Trophoblast cell (in vitro differentiated cells and primary cell): ENCODE measurements at regions not wholly inside any gene's neighbourhood (a gene's known extent, or its start where the extent isn't known, plus 50 kb on each side); places are given as distances from the start of the nearest gene placed in this dataset.

Experiments
- DNase-seq, 2 donors: peaks; one replicate each; pipeline ENCODE4 v3.0.0-alpha.2; 2016
- H2AFZ ChIP-seq: 2 replicates; pipeline ENCODE4 v1.6.1; 2013; ENCODE audit warnings: low read length, moderate library complexity, mild to moderate bottlenecking; ENCODE audit not compliant: insufficient read depth, poor library complexity
- H2AK5ac ChIP-seq: 2 replicates; pipeline ENCODE4 v1.6.1; 2013; ENCODE audit warnings: mild to moderate bottlenecking, low read length
- H2BK120ac ChIP-seq: 2 replicates; pipeline ENCODE4 v1.6.1; 2013; ENCODE audit warnings: low read length, mild to moderate bottlenecking, moderate library complexity; ENCODE audit not compliant: insufficient read depth, poor library complexity
- H2BK12ac ChIP-seq: 2 replicates; pipeline ENCODE4 v1.6.1; 2013; ENCODE audit warnings: mild to moderate bottlenecking, low read length, moderate library complexity
- H2BK5ac ChIP-seq: 2 replicates; pipeline ENCODE4 v1.6.1; 2013; ENCODE audit warnings: low read length, low read depth, moderate library complexity, mild to moderate bottlenecking; ENCODE audit not compliant: poor library complexity
- H3K14ac ChIP-seq: 2 replicates; pipeline ENCODE4 v1.6.1; 2013; ENCODE audit warnings: mild to moderate bottlenecking, low read length
- H3K18ac ChIP-seq: 2 replicates; pipeline ENCODE4 v1.6.1; 2013; ENCODE audit warnings: mild to moderate bottlenecking, low read length
- H3K23ac ChIP-seq: 2 replicates; pipeline ENCODE4 v1.6.1; 2013; ENCODE audit warnings: low read length
- H3K27ac ChIP-seq: 2 replicates; pipeline ENCODE4 v1.5.1; 2013; ENCODE audit warnings: low read depth, mild to moderate bottlenecking, inconsistent platforms, low read length, moderate library complexity
- H3K27me3 ChIP-seq: 2 replicates; pipeline ENCODE4 v1.6.1; 2013; ENCODE audit warnings: inconsistent platforms, mild to moderate bottlenecking, low read length, moderate library complexity; ENCODE audit not compliant: insufficient read depth
- H3K36me3 ChIP-seq, 2 experiments: 1 replicate in 1 of 2; 2 replicates in 1 of 2; pipeline ENCODE4 v1.6.1; 2013; ENCODE audit warnings: low read length in 2 of 2, mild to moderate bottlenecking in 2 of 2, moderate library complexity in 1 of 2; ENCODE audit not compliant: insufficient read depth in 2 of 2, control insufficient read depth in 1 of 2
- H3K4ac ChIP-seq: 2 replicates; pipeline ENCODE4 v1.6.1; 2013; ENCODE audit warnings: low read depth, mild to moderate bottlenecking, low read length, moderate library complexity
- H3K4me1 ChIP-seq, 2 experiments: 1 replicate in 1 of 2; 2 replicates in 1 of 2; pipeline ENCODE4 v1.6.1; 2013; ENCODE audit warnings: low read length in 2 of 2, mild to moderate bottlenecking in 2 of 2, moderate library complexity in 1 of 2; ENCODE audit not compliant: insufficient read depth in 2 of 2, control insufficient read depth in 1 of 2
- H3K4me2 ChIP-seq: 2 replicates; pipeline ENCODE4 v1.6.1; 2013; ENCODE audit warnings: inconsistent platforms, mild to moderate bottlenecking, low read length, moderate library complexity
- H3K4me3 ChIP-seq: 2 replicates; pipeline ENCODE4 v1.5.1; 2013; ENCODE audit warnings: mild to moderate bottlenecking, low read depth, low read length, inconsistent platforms
- H3K79me1 ChIP-seq: one replicate; pipeline ENCODE4 v1.6.1; 2013; ENCODE audit warnings: low read length
- H3K79me2 ChIP-seq: 2 replicates; pipeline ENCODE4 v1.6.1; 2013; ENCODE audit warnings: low read length, mild to moderate bottlenecking; ENCODE audit not compliant: control insufficient read depth, insufficient read depth, poor library complexity
- H3K9ac ChIP-seq: 2 replicates; pipeline ENCODE4 v1.6.1; 2013; ENCODE audit warnings: mild to moderate bottlenecking, low read length
- H3K9me3 ChIP-seq: 2 replicates; pipeline ENCODE4 v1.6.1; 2013; ENCODE audit warnings: low read depth, mild to moderate bottlenecking, control low read depth, inconsistent platforms, low read length; ENCODE audit not compliant: insufficient read depth
- H4K12ac ChIP-seq: 2 replicates; pipeline ENCODE4 v1.6.1; 2013; ENCODE audit warnings: low read depth, mild to moderate bottlenecking, low read length, moderate library complexity
- H4K8ac ChIP-seq: 2 replicates; pipeline ENCODE4 v1.6.1; 2013; ENCODE audit warnings: low read depth, mild to moderate bottlenecking, low read length, moderate library complexity
- H4K91ac ChIP-seq: one replicate; pipeline ENCODE4 v1.6.1; 2013; ENCODE audit warnings: low read depth, mild to moderate bottlenecking, low read length, moderate library complexity
- WGBS: extraction: QIAGEN DNeasy Blood & Tissue Kit; methylation state at CpG from one replicate; pipeline ENCODE4 v1.1.7; 2013; ENCODE audit warnings: missing lambda C conversion rate; ENCODE audit not compliant: insufficient read length, insufficient coverage; ENCODE audit errors: extremely low coverage; 5-methylcytosine and 5-hydroxymethylcytosine counted together

DNA sequence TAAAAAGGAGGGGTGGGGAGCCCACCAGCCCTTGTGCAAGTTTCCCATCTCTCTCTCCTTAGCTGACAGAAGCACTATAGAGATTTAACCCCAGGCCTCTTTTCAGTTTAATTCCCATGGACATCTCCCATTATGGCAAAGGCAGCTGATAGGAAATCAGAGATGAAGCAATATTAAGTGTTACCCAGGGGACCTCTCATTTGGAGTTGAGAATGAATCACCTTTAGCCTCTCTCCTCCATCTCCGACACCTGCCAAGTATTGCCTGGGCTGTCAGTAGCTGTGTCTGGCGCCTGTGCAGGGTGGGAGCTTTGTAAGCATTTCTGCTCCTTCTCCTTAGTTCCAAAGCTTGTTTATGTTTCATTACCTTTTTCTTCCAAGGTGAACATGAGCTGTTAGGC, 109.0 kb downstream of the AQP4 start:
- H4K91ac ChIP-seq, result no peak overlapping the region
- no peaks in the 10 kb centered on the region for H3K4me1 ChIP-seq
- H3K18ac ChIP-seq, result no peak overlapping the region
- H3K79me1 ChIP-seq, result no peaks in the 10 kb centered on the region
- WGBS, result no CpG with 5 or more reads among the region's 2 CpGs
- H3K4me2 ChIP-seq, result no peak overlapping the region
- no peak overlapping the region for H2BK120ac ChIP-seq
- no peak overlapping the region for H3K9ac ChIP-seq
- H3K27ac ChIP-seq, result no peak overlapping the region
- H3K4ac ChIP-seq, result no peak overlapping the region
- H3K27me3 ChIP-seq, result no peaks in the 10 kb centered on the region
- H3K79me2 ChIP-seq, result no peaks in the 10 kb centered on the region
- H2BK12ac ChIP-seq, result no peak overlapping the region
- H3K36me3 ChIP-seq, result no peaks in the 10 kb centered on the region
- H3K9me3 ChIP-seq, result no peaks in the 10 kb centered on the region
- no peak overlapping the region for H2BK5ac ChIP-seq
- H3K23ac ChIP-seq, result no peak overlapping the region
- H4K8ac ChIP-seq, result no peak overlapping the region
- H3K14ac ChIP-seq, result no peak overlapping the region
- no peak overlapping the region for H4K12ac ChIP-seq
- H2AK5ac ChIP-seq, result no peak overlapping the region
- no peak for DNase-seq
- H3K4me3 ChIP-seq, result no peak overlapping the region
- no peak overlapping the region for H2AFZ ChIP-seq

GRCh38 chr18:26746826-26747475, 118.6 kb downstream of the AQP4 start:
- H3K27me3 ChIP-seq, result no peaks in the 10 kb centered on the region
- no peak overlapping the region for H2BK120ac ChIP-seq
- no peak overlapping the region for H3K9ac ChIP-seq
- H3K4ac ChIP-seq, result no peak overlapping the region
- no peak overlapping the region for H3K18ac ChIP-seq
- no peak overlapping the region for H3K4me2 ChIP-seq
- no peak overlapping the region for H2BK12ac ChIP-seq
- H3K23ac ChIP-seq, result no peak overlapping the region
- no peak overlapping the region for H3K14ac ChIP-seq
- H3K27ac ChIP-seq, result no peak overlapping the region
- H3K4me1 ChIP-seq, result no peaks in the 10 kb centered on the region
- H3K36me3 ChIP-seq, result no peaks in the 10 kb centered on the region
- DNase-seq, result peak in 1 of 2 donors; percentile 13
- no peaks in the 10 kb centered on the region for H3K79me1 ChIP-seq
- no peak overlapping the region for H2BK5ac ChIP-seq
- no peak overlapping the region for H3K4me3 ChIP-seq
- no peak overlapping the region for H4K91ac ChIP-seq
- no peaks in the 10 kb centered on the region for H3K79me2 ChIP-seq
- H4K12ac ChIP-seq, result no peak overlapping the region
- H4K8ac ChIP-seq, result no peak overlapping the region
- H3K9me3 ChIP-seq, result no peaks in the 10 kb centered on the region
- WGBS, result no CpG with 5 or more reads among the region's 10 CpGs
- no peak overlapping the region for H2AFZ ChIP-seq
- no peak overlapping the region for H2AK5ac ChIP-seq

DNA sequence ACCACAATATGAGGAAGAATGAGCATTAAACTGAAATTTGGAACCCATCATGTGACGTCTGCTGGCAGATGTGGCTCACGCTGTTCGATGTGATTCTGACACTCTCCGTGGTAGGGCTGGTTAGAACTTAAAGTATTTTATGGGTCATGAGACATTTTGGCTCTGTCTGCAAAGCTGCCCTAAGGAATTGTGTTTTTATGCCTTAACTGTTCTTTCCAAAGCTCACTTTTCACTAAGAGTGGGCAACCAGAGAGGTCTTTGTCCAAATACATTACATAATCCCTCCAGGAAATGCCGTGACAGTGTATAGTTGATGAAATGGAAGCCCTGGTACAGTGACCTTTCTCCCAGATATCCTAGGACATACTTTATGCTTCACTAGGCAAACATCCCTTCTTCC, 119.1 kb downstream of the AQP4 start:
- no peaks in the 10 kb centered on the region for H3K36me3 ChIP-seq
- no peak overlapping the region for H4K91ac ChIP-seq
- H3K27me3 ChIP-seq, result no peaks in the 10 kb centered on the region
- no peak overlapping the region for H4K12ac ChIP-seq
- no peak overlapping the region for H3K4ac ChIP-seq
- H3K79me2 ChIP-seq, result no peaks in the 10 kb centered on the region
- H3K79me1 ChIP-seq, result no peaks in the 10 kb centered on the region
- no peak overlapping the region for H3K9ac ChIP-seq
- no peak overlapping the region for H3K18ac ChIP-seq
- H3K14ac ChIP-seq, result no peak overlapping the region
- H3K9me3 ChIP-seq, result no peaks in the 10 kb centered on the region
- H2BK120ac ChIP-seq, result no peak overlapping the region
- H3K4me3 ChIP-seq, result no peak overlapping the region
- no peak overlapping the region for H2AFZ ChIP-seq
- H2BK12ac ChIP-seq, result no peak overlapping the region
- H3K4me2 ChIP-seq, result no peak overlapping the region
- no peak overlapping the region for H4K8ac ChIP-seq
- H3K23ac ChIP-seq, result no peak overlapping the region
- WGBS, result no CpG with 5 or more reads among the region's 5 CpGs
- no peak for DNase-seq
- H3K4me1 ChIP-seq, result no peaks in the 10 kb centered on the region
- H2AK5ac ChIP-seq, result no peak overlapping the region
- no peak overlapping the region for H2BK5ac ChIP-seq
- H3K27ac ChIP-seq, result no peak overlapping the region

GRCh38 chr18:26745288-26746181, 120.0 kb downstream of the AQP4 start:
- H3K4ac ChIP-seq, result no peak overlapping the region
- H2AK5ac ChIP-seq, result no peak overlapping the region
- H3K18ac ChIP-seq, result no peak overlapping the region
- DNase-seq, result no peak
- H3K9ac ChIP-seq, result no peak overlapping the region
- no peak overlapping the region for H2BK120ac ChIP-seq
- no peaks in the 10 kb centered on the region for H3K79me2 ChIP-seq
- H3K14ac ChIP-seq, result no peak overlapping the region
- no peak overlapping the region for H3K4me2 ChIP-seq
- H4K12ac ChIP-seq, result no peak overlapping the region
- H3K4me1 ChIP-seq, result no peaks in the 10 kb centered on the region
- WGBS, result no CpG with 5 or more reads among the region's 6 CpGs
- H3K4me3 ChIP-seq, result no peak overlapping the region
- H4K8ac ChIP-seq, result no peak overlapping the region
- no peak overlapping the region for H2BK5ac ChIP-seq
- H3K23ac ChIP-seq, result no peak overlapping the region
- H3K27me3 ChIP-seq, result no peaks in the 10 kb centered on the region
- no peak overlapping the region for H3K27ac ChIP-seq
- no peak overlapping the region for H2AFZ ChIP-seq
- H3K36me3 ChIP-seq, result no peaks in the 10 kb centered on the region
- H4K91ac ChIP-seq, result no peak overlapping the region
- no peaks in the 10 kb centered on the region for H3K79me1 ChIP-seq
- no peak overlapping the region for H2BK12ac ChIP-seq
- H3K9me3 ChIP-seq, result no peaks in the 10 kb centered on the region
